Transverse colon (tissue), 4 donors: ENCODE measurements at regions not wholly inside any gene's neighbourhood (a gene's known extent, or its start where the extent isn't known, plus 50 kb on each side); places are given as distances from the start of the nearest gene placed in this dataset.

ENCODE experiments used
- DNase-seq: peaks from one replicate; pipeline ENCODE4 v3.0.0-alpha.2; 2019
- H3K27ac ChIP-seq, 4 donors: fragments of 200-600 bp; sonication (generic); 2 replicates each; pipeline ENCODE4 v1.5.1; 2016 to 2018; ENCODE audit warnings: inconsistent platforms in 4 of 4
- H3K27me3 ChIP-seq: fragments of 200-600 bp; sonication (generic); 2 replicates; pipeline ENCODE4 v1.5.1; 2017; ENCODE audit warnings: inconsistent platforms
- H3K36me3 ChIP-seq, 4 donors: fragments of 200-600 bp; sonication (generic); 2 replicates each; pipeline ENCODE4 v1.5.1; 2017 to 2019; ENCODE audit warnings: inconsistent platforms in 4 of 4
- H3K4me1 ChIP-seq, 4 donors: fragments of 200-600 bp; sonication (generic); 2 replicates each; pipeline ENCODE4 v1.5.1; 2017 to 2020; ENCODE audit warnings: inconsistent platforms in 4 of 4
- H3K4me3 ChIP-seq, 4 donors: fragments of 200-600 bp; sonication (generic); 1 replicate in 1 of 4; 2 replicates in 3 of 4; pipeline versions ENCODE4 v1.5.1 to v1.6.1; 2017 to 2019; ENCODE audit warnings: inconsistent platforms in 4 of 4
- H3K9me3 ChIP-seq, 2 donors: fragments of 200-600 bp; sonication (generic); 2 replicates each; pipeline ENCODE4 v1.5.1; 2017 to 2019; ENCODE audit warnings: inconsistent platforms in 2 of 2
- CTCF ChIP-seq, 5 experiments: fragments of 200-600 bp in 3 of 5; fragments of 450-650 bp in 2 of 5; sonication (generic) in 3 of 5; IDR thresholded peaks; 1 replicate in 2 of 5; 2 replicates in 3 of 5; pipeline ENCODE4 v1.5.1; 2016 to 2017; ENCODE audit warnings: antibody characterized with exemption in 5 of 5, inconsistent platforms in 3 of 5, mild to moderate bottlenecking in 2 of 5, moderate library complexity in 1 of 5
- EP300 ChIP-seq: sonication (generic); formaldehyde crosslinking; IDR thresholded peaks from one replicate; pipeline ENCODE4 v1.6.1; 2017; ENCODE audit warnings: antibody characterized with exemption, low read depth
- POLR2A ChIP-seq: fragments of 450-650 bp; IDR thresholded peaks from one replicate; pipeline ENCODE4 v1.6.1; 2016; ENCODE audit warnings: antibody characterized with exemption, mild to moderate bottlenecking, moderate library complexity
- POLR2AphosphoS5 ChIP-seq, 3 donors: sonication (generic); formaldehyde crosslinking; IDR thresholded peaks; one replicate each; pipeline ENCODE4 v1.6.1; 2016; ENCODE audit warnings: antibody characterized with exemption in 3 of 3
- WGBS, 2 donors: methylation state at CpG; one replicate each; pipeline ENCODE4 v1.1.5; 2018; ENCODE audit warnings: low coverage in 1 of 2; 5-methylcytosine and 5-hydroxymethylcytosine counted together
- in situ Hi-C, 4 donors: fragments of 200-750 bp; cut with MboI; loops; one replicate each; pipeline versions ENCODE4 v1.15.0 to v1.15.1; 2017; ENCODE audit warnings: low sequenced_read_pairs in 3 of 4, low pct_ligation_motif_present in 1 of 4, low pct_unique_long_range_greater_than_20kb in 1 of 4
- intact Hi-C: fragments of 100-400 bp; cut with DNase I; formaldehyde crosslinking; loops from one replicate; pipeline ENCODE4 v1.15.1; 2023; ENCODE audit warnings: low total_unique reads

- intact Hi-C loops (no loop called here), in situ Hi-C loops (no loop called here)
- H3K36me3 ChIP-seq, result no peaks in the 10 kb centered on the region
- H3K27me3 ChIP-seq, result no peaks in the 10 kb centered on the region
- peaks cover 0 to 7% (median 3%) of the 10 kb centered on the region in 4 donors for H3K4me1 ChIP-seq
- H3K9me3 ChIP-seq, result no peaks in the 10 kb centered on the region
- H3K4me3 ChIP-seq, result no peak overlapping the region
- no peak overlapping the region for H3K27ac ChIP-seq
- WGBS, 2 donors, result 72 to 75% methylated on average over 1 of the region's 1 CpG
- TF ChIP-seq POLR2A (no peak), CTCF (IDR thresholded peaks at IDR 0.05) (no peak), POLR2AphosphoS5 (IDR thresholded peaks at IDR 0.05) (no peak), EP300 (no peak)
- DNase-seq, result no peak
These were observed 902.3 kb upstream of the CITED2 start for GRCh38 chr6:140276719-140277118.

- WGBS, 2 donors, result 84 to 86% methylated on average over 1 of the region's 1 CpG
- Histone ChIP-seq H3K4me1 (peaks cover 0 to 1% (median under 1%) of the 10 kb centered on the region in 4 donors), H3K9me3 (no peaks in the 10 kb centered on the region), H3K4me3 (no peak overlapping the region), H3K27me3 (no peaks in the 10 kb centered on the region), H3K27ac (no peak overlapping the region), H3K36me3 (no peaks in the 10 kb centered on the region)
- DNase-seq, result no peak
- TF ChIP-seq POLR2A (no peak), POLR2AphosphoS5 (IDR thresholded peaks at IDR 0.05) (no peak), EP300 (no peak), CTCF (IDR thresholded peaks at IDR 0.05) (no peak)
- intact Hi-C loops (no loop called here), in situ Hi-C loops (no loop called here)
These were observed 901.7 kb upstream of the CITED2 start for GRCh38 chr6:140276133-140276532.

GRCh38 chr6:140275725-140276124, 901.3 kb upstream of the CITED2 start:
- H3K27me3 ChIP-seq, result no peaks in the 10 kb centered on the region
- in situ Hi-C loops, result no loop called here
- TF ChIP-seq CTCF (IDR thresholded peaks at IDR 0.05) (no peak), POLR2A (no peak), EP300 (no peak), POLR2AphosphoS5 (IDR thresholded peaks at IDR 0.05) (no peak)
- intact Hi-C loops, result no loop called here
- no peak overlapping the region for H3K27ac ChIP-seq
- no peak overlapping the region for H3K4me3 ChIP-seq
- no peaks in the 10 kb centered on the region for H3K36me3 ChIP-seq
- no peak for DNase-seq
- no peaks in the 10 kb centered on the region for H3K9me3 ChIP-seq
- no peaks in the 10 kb centered on the region for H3K4me1 ChIP-seq

- DNase-seq, result no peak
- TF ChIP-seq POLR2A (no peak), EP300 (no peak), CTCF (IDR thresholded peaks at IDR 0.05) (no peak), POLR2AphosphoS5 (IDR thresholded peaks at IDR 0.05) (no peak)
- intact Hi-C loops (no loop called here), in situ Hi-C loops (no loop called here)
- Histone ChIP-seq H3K36me3 (no peaks in the 10 kb centered on the region), H3K4me1 (peaks cover 0 to 5% (median 0%) of the 10 kb centered on the region in 4 donors), H3K9me3 (no peaks in the 10 kb centered on the region), H3K4me3 (no peak overlapping the region), H3K27me3 (no peaks in the 10 kb centered on the region), H3K27ac (no peak overlapping the region)
- WGBS, 2 donors, result 92 to 94% methylated on average over 2 of the region's 2 CpGs
These were observed 900.1 kb upstream of the CITED2 start for GRCh38 chr6:140274548-140274947.
